ENCODE measurements at regions not wholly inside any gene's neighbourhood (a gene's known extent, or its start where the extent isn't known, plus 50 kb on each side); places are given as distances from the start of the nearest gene placed in this dataset.

GRCh38 chr2:19491796-19492195 is 133.4 kb upstream of the OSR1 start:
- TF ChIP-seq TAF1 (IDR thresholded peaks at IDR 0.05; ENCODE audit: borderline replicate concordance, insufficient read depth, low read length) (no peak), REST (IDR thresholded peaks at IDR 0.05; ENCODE audit: insufficient read depth in 1 of 2, low read depth in 2 of 2, low read length in 2 of 2) (no peak)

- no peak for TF ChIP-seq FOXP2 (optimal IDR thresholded peaks at IDR 0.05; ENCODE audit: borderline replicate concordance, extremely low read depth, extremely low read length, insufficient read depth)
- TF ChIP-seq REST (IDR thresholded peaks at IDR 0.05; ENCODE audit: insufficient read depth in 1 of 2, low read depth in 2 of 2, low read length in 2 of 2): peak in 1 of 2 experiments; percentile 69; a peak in 2 of 4 replicates
These were observed 132.5 kb upstream of the OSR1 start for GRCh38 chr2:19490846-19491435.

GRCh38 chr2:19488009-19488691 is 129.7 kb upstream of the OSR1 start:
- TF ChIP-seq FOXP2 (optimal IDR thresholded peaks at IDR 0.05; ENCODE audit: borderline replicate concordance, extremely low read depth, extremely low read length, insufficient read depth) (no peak), TAF1 (IDR thresholded peaks at IDR 0.05; ENCODE audit: borderline replicate concordance, insufficient read depth, low read length) (no peak), SIN3A (IDR thresholded peaks at IDR 0.05; ENCODE audit: borderline replicate concordance, insufficient read depth, low read length) (no peak), REST (IDR thresholded peaks at IDR 0.05; ENCODE audit: insufficient read depth in 1 of 2, low read depth in 2 of 2, low read length in 2 of 2) (no peak), POLR2AphosphoS5 (IDR thresholded peaks at IDR 0.05; ENCODE audit: low read depth, low read length) (no peak)

GRCh38 chr2:19484736-19485135 is 126.3 kb upstream of the OSR1 start:
- no peak for TF ChIP-seq REST (IDR thresholded peaks at IDR 0.05; ENCODE audit: insufficient read depth in 1 of 2, low read depth in 2 of 2, low read length in 2 of 2)
- no peak for TF ChIP-seq SIN3A (IDR thresholded peaks at IDR 0.05; ENCODE audit: borderline replicate concordance, insufficient read depth, low read length)
- TF ChIP-seq TAF1 (IDR thresholded peaks at IDR 0.05; ENCODE audit: borderline replicate concordance, insufficient read depth, low read length): no peak
- no peak for TF ChIP-seq POLR2AphosphoS5 (IDR thresholded peaks at IDR 0.05; ENCODE audit: low read depth, low read length)
- no peak for TF ChIP-seq FOXP2 (optimal IDR thresholded peaks at IDR 0.05; ENCODE audit: borderline replicate concordance, extremely low read depth, extremely low read length, insufficient read depth)

GRCh38 chr2:19480673-19481072 is 122.2 kb upstream of the OSR1 start:
- TF ChIP-seq SIN3A (IDR thresholded peaks at IDR 0.05; ENCODE audit: borderline replicate concordance, insufficient read depth, low read length) (no peak), TAF1 (IDR thresholded peaks at IDR 0.05; ENCODE audit: borderline replicate concordance, insufficient read depth, low read length) (no peak), REST (IDR thresholded peaks at IDR 0.05; ENCODE audit: insufficient read depth in 1 of 2, low read depth in 2 of 2, low read length in 2 of 2) (no peak), FOXP2 (optimal IDR thresholded peaks at IDR 0.05; ENCODE audit: borderline replicate concordance, extremely low read depth, extremely low read length, insufficient read depth) (no peak), POLR2AphosphoS5 (IDR thresholded peaks at IDR 0.05; ENCODE audit: low read depth, low read length) (no peak)

All from PFSK-1 (cell line).